ENCODE measurements at regions not wholly inside any gene's neighbourhood (a gene's known extent, or its start where the extent isn't known, plus 50 kb on each side); places are given as distances from the start of the nearest gene placed in this dataset.

DNA sequence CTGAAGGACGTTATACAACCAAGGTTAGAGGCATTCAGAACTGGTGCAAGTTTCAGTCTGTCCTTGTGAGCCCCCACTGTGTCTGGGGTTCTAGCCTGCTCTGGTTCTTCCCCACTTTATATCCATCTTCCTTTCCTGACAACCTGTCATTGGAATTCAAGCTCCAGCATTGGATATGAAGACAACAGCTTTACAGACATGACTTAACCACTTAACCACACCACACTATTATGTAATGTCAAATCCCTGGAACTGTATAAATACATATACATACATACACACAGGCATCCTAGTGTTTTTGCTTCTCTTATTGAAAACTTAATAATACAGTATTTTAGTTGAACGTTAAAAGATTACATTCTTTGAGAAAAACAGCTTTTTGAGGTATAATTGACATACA is 217.9 kb upstream of the SGK1 start:
- Mint-ChIP-seq H3K36me3 (no peaks in the 10 kb centered on the region), H3K4me3 (no peak overlapping the region), H3K9me3 (no peaks in the 10 kb centered on the region), H3K4me1 (peaks cover 8 to 14% (median 10%) of the 10 kb centered on the region in 3 donors), H3K27me3 (peaks cover 3 to 5% of the 10 kb centered on the region in 2 donors), H3K27ac (no peak overlapping the region)
- CTCF ChIA-PET: no interaction called here
- Histone ChIP-seq H3K36me3 (ENCODE audit: insufficient read depth, low read length) (no peaks in the 10 kb centered on the region), H3K27ac (ENCODE audit: low read depth, low read length) (no peak overlapping the region), H3K27me3 (ENCODE audit: insufficient read depth, low read length, poor library complexity, severe bottlenecking) (no peaks in the 10 kb centered on the region), H3K4me3 (ENCODE audit: low read length) (no peak overlapping the region), H3K9me3 (ENCODE audit: low read length) (no peaks in the 10 kb centered on the region), H3K4me1 (ENCODE audit: insufficient read depth, low read length) (peaks cover 18% of the 10 kb centered on the region)
- POLR2A ChIA-PET: no interaction called here
- no peak for DNase-seq

DNA sequence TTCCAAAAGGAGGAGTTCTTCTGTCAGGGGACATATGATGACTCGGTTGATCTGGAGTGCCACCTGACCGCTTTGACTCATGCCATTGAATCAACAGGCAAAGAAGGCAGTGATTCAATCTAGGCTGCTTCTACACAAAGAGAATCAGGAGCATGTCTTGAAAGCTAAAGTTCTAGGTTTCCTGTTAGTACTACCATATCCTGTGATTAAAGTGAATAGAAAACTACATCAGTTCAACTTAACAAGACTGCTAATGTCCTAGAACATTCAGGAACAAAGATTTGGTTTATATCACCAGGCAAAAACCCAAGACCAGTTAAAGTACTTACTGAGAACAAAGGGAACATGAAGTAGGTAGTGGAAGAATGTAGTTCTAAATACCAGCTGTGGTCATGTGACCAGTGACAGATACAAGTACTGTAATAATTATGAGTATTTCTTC is 216.8 kb upstream of the SGK1 start:
- Mint-ChIP-seq H3K9me3 (no peaks in the 10 kb centered on the region), H3K36me3 (peaks cover 0 to 3% (median 0%) of the 10 kb centered on the region in 3 donors), H3K27ac (no peak overlapping the region), H3K27me3 (peaks cover 0 to under 1% of the 10 kb centered on the region in 2 donors), H3K4me1 (peaks cover 6 to 11% (median 8%) of the 10 kb centered on the region in 3 donors), H3K4me3 (no peak overlapping the region)
- Histone ChIP-seq H3K4me1 (ENCODE audit: insufficient read depth, low read length) (peaks cover 17% of the 10 kb centered on the region), H3K27me3 (ENCODE audit: insufficient read depth, low read length, poor library complexity, severe bottlenecking) (no peaks in the 10 kb centered on the region), H3K36me3 (ENCODE audit: insufficient read depth, low read length) (no peaks in the 10 kb centered on the region), H3K4me3 (ENCODE audit: low read length) (no peak overlapping the region), H3K9me3 (ENCODE audit: low read length) (no peaks in the 10 kb centered on the region), H3K27ac (ENCODE audit: low read depth, low read length) (no peak overlapping the region)
- CTCF ChIA-PET: no interaction called here
- POLR2A ChIA-PET: no interaction called here
- no peak for DNase-seq

DNA sequence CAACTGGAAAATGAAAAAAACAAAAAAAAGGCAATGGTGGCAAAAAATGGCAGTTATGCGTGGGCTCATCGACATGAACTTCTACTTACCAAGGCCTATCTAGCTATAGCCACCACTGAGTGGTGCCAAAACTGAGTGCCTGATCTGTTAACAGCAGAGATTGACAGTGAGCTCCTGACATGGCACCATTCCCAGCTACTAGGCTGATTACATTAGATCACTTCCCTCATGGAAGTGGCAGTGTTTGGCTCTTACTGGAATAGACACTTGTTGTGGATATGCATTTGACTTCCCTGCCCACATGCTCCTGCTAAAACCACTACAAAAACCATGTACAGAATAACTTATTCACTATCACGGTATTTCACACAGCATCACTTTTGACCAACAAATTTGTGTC is 216.1 kb upstream of the SGK1 start:
- peaks cover 1 to 4% of the 10 kb centered on the region in 2 donors for H3K27me3 Mint-ChIP-seq
- H3K9me3 ChIP-seq (ENCODE audit: low read length): no peaks in the 10 kb centered on the region
- H3K4me3 Mint-ChIP-seq: no peak overlapping the region
- no peaks in the 10 kb centered on the region for H3K27me3 ChIP-seq (ENCODE audit: insufficient read depth, low read length, poor library complexity, severe bottlenecking)
- DNase-seq: no peak
- CTCF ChIA-PET: interaction anchor here (1.6 kb wide), 1 partner anchor 37 kb away, joined by 3 read pairs; no protein-coding TSS in a partner anchor
- peaks cover 0 to 3% (median 0%) of the 10 kb centered on the region in 3 donors for H3K36me3 Mint-ChIP-seq
- no peaks in the 10 kb centered on the region for H3K36me3 ChIP-seq (ENCODE audit: insufficient read depth, low read length)
- peaks cover 10 to 15% (median 11%) of the 10 kb centered on the region in 3 donors for H3K4me1 Mint-ChIP-seq
- H3K4me3 ChIP-seq (ENCODE audit: low read length): no peak overlapping the region
- no peaks in the 10 kb centered on the region for H3K9me3 Mint-ChIP-seq
- POLR2A ChIA-PET: no interaction called here
- H3K27ac Mint-ChIP-seq: no peak overlapping the region
- H3K27ac ChIP-seq (ENCODE audit: low read depth, low read length): no peak overlapping the region
- H3K4me1 ChIP-seq (ENCODE audit: insufficient read depth, low read length): peaks cover 19% of the 10 kb centered on the region

DNA sequence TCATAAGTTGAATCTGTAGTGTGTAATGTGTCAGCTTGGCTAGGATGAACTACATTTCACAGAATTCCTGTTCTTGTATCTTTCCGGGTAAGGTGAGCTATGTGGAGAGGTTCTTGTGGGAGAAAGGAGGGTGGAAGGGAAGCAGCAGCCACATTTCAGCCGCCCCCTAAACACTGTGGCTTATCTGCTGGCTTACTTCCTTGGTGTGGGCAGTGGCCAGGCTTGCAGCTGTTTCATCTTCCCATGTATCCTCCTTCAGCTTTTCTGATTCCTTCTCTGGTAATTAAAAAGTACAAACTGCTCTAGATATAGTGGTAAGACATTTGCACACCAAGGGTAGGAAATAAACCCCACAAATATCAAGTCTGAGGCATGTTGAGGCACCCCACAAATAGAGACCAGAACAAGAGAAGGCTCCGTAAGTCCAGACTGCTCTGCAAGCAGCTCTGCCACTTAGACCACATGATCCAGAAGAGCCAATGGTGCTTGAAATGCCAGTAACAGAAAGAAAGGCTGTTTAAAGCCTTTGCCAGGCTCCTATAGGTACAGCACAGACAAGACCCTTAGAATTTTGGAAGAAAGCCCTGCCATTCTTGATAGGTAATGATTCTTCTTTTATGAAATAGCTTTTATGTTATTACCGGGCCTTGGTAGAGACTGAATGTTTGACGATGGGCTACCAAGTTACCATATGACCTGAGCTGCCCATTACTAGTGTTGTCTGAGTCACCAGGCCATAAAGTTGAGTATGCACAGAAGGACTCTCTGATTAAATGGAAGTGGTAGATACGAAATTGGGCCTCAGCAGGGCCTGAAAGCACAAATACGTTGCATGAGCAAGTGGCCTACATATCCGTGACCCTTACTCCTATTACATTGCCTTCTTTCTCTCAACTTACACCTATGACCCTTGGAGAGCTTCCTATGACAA is 215.0 kb upstream of the SGK1 start:
- DNase-seq: no peak
- H3K36me3 ChIP-seq (ENCODE audit: insufficient read depth, low read length): no peaks in the 10 kb centered on the region
- no peaks in the 10 kb centered on the region for H3K9me3 Mint-ChIP-seq
- ChIA-PET POLR2A (no interaction called here), CTCF (interaction anchor here (1.6 kb wide), 1 partner anchor 38 kb away, joined by 3 read pairs; no protein-coding TSS in a partner anchor)
- peaks cover 19% of the 10 kb centered on the region for H3K4me1 ChIP-seq (ENCODE audit: insufficient read depth, low read length)
- no peak overlapping the region for H3K4me3 Mint-ChIP-seq
- no peak overlapping the region for H3K27ac Mint-ChIP-seq
- peaks cover 1 to 4% of the 10 kb centered on the region in 2 donors for H3K27me3 Mint-ChIP-seq
- no peak overlapping the region for H3K4me3 ChIP-seq (ENCODE audit: low read length)
- peaks cover 10 to 15% (median 11%) of the 10 kb centered on the region in 3 donors for H3K4me1 Mint-ChIP-seq
- no peaks in the 10 kb centered on the region for H3K9me3 ChIP-seq (ENCODE audit: low read length)
- H3K27me3 ChIP-seq (ENCODE audit: insufficient read depth, low read length, poor library complexity, severe bottlenecking): no peaks in the 10 kb centered on the region
- H3K27ac ChIP-seq (ENCODE audit: low read depth, low read length): no peak overlapping the region
- peaks cover 0 to 3% (median 0%) of the 10 kb centered on the region in 3 donors for H3K36me3 Mint-ChIP-seq

DNA sequence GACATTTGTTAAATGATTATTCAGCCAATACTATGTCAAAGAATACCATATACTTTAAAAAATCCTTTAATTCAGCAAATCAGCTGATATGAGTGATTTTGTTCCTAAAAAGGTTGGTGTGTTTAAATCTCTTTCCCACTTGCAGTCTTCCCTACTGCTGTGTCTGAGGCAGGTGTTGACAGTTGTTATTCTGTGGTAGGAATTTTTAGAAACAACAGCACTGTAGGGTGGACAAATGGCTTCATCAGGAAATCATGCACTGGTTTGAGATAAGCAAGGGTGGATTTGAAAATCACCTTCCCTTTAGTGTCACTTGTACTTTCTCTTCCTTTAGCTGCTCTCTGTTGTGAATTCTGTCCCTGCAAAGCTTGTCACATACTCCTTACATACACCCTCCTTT is 213.7 kb upstream of the SGK1 start:
- H3K4me1 ChIP-seq (ENCODE audit: insufficient read depth, low read length): peaks cover 19% of the 10 kb centered on the region
- H3K4me1 Mint-ChIP-seq: peaks cover 10 to 15% (median 11%) of the 10 kb centered on the region in 3 donors
- POLR2A ChIA-PET: no interaction called here
- H3K36me3 Mint-ChIP-seq: peaks cover 0 to 3% (median 0%) of the 10 kb centered on the region in 3 donors
- H3K27me3 Mint-ChIP-seq: peaks cover 1 to 9% of the 10 kb centered on the region in 2 donors
- H3K9me3 Mint-ChIP-seq: no peaks in the 10 kb centered on the region
- CTCF ChIA-PET: no interaction called here
- H3K9me3 ChIP-seq (ENCODE audit: low read length): no peaks in the 10 kb centered on the region
- no peak overlapping the region for H3K27ac ChIP-seq (ENCODE audit: low read depth, low read length)
- no peak overlapping the region for H3K4me3 ChIP-seq (ENCODE audit: low read length)
- no peak overlapping the region for H3K4me3 Mint-ChIP-seq
- H3K27me3 ChIP-seq (ENCODE audit: insufficient read depth, low read length, poor library complexity, severe bottlenecking): no peaks in the 10 kb centered on the region
- DNase-seq: no peak
- no peak overlapping the region for H3K27ac Mint-ChIP-seq
- H3K36me3 ChIP-seq (ENCODE audit: insufficient read depth, low read length): no peaks in the 10 kb centered on the region

DNA sequence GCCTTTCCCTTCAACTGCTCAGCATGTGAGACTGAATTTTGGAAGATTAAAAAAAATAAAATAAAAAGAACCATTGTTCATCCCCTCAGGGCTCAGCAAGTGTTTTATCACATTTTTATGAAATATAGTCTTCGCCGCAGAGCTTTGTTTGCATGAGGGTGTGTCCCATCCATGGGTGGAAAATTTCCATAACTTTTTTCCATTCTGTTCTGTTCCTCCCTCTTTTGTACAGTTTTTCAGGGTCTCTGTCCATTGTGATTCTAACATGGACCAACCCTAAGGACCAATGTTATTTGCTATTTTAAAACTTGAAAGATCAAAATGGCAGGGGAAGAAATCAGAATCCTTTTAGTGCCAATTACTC is 213.3 kb upstream of the SGK1 start:
- H3K27me3 Mint-ChIP-seq: peaks cover 1 to 9% of the 10 kb centered on the region in 2 donors
- no peak overlapping the region for H3K27ac Mint-ChIP-seq
- ChIA-PET POLR2A (no interaction called here), CTCF (no interaction called here)
- Histone ChIP-seq H3K27ac (ENCODE audit: low read depth, low read length) (no peak overlapping the region), H3K36me3 (ENCODE audit: insufficient read depth, low read length) (no peaks in the 10 kb centered on the region), H3K4me3 (ENCODE audit: low read length) (no peak overlapping the region), H3K4me1 (ENCODE audit: insufficient read depth, low read length) (peaks cover 19% of the 10 kb centered on the region), H3K9me3 (ENCODE audit: low read length) (no peaks in the 10 kb centered on the region), H3K27me3 (ENCODE audit: insufficient read depth, low read length, poor library complexity, severe bottlenecking) (no peaks in the 10 kb centered on the region)
- peaks cover 0 to 3% (median 0%) of the 10 kb centered on the region in 3 donors for H3K36me3 Mint-ChIP-seq
- DNase-seq: no peak
- no peaks in the 10 kb centered on the region for H3K9me3 Mint-ChIP-seq
- no peak overlapping the region for H3K4me3 Mint-ChIP-seq
- peaks cover 10 to 15% (median 11%) of the 10 kb centered on the region in 3 donors for H3K4me1 Mint-ChIP-seq

DNA sequence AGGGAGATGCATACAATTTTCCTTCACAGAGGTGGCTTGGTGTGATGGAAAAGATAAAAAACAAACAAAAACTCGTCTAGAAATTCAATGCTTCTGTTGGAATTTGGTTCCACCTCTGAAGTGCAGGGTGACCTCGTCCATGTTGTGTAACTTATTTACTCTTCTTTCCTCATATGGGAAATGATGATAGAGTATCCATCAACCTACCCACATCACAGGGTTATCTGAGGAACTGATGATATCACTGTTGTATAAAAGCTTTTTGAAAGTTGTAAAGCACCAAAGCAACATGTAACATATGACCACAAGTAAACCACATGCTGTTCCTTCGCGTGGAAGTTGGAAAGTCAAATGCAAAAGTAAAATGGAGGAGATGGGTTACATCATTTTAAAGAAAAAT is 212.0 kb upstream of the SGK1 start:
- Mint-ChIP-seq H3K27me3 (peaks cover 1 to 9% of the 10 kb centered on the region in 2 donors), H3K9me3 (no peaks in the 10 kb centered on the region), H3K4me1 (peaks cover 10 to 15% (median 11%) of the 10 kb centered on the region in 3 donors), H3K36me3 (peaks cover 0 to 3% (median 0%) of the 10 kb centered on the region in 3 donors), H3K4me3 (no peak overlapping the region), H3K27ac (peak overlapping the region in 2 of 8 donors; percentile 52 to 62)
- no peaks in the 10 kb centered on the region for H3K9me3 ChIP-seq (ENCODE audit: low read length)
- H3K4me1 ChIP-seq (ENCODE audit: insufficient read depth, low read length): peaks cover 19% of the 10 kb centered on the region
- H3K27me3 ChIP-seq (ENCODE audit: insufficient read depth, low read length, poor library complexity, severe bottlenecking): no peaks in the 10 kb centered on the region
- POLR2A ChIA-PET: interaction anchor here (0.6 kb wide), 1 partner anchor 284 kb away, joined by 6 read pairs; no protein-coding TSS in a partner anchor
- DNase-seq: peak in 2 of 5 donors; percentile 28 to 71
- no peak overlapping the region for H3K4me3 ChIP-seq (ENCODE audit: low read length)
- CTCF ChIA-PET: no interaction called here
- H3K27ac ChIP-seq (ENCODE audit: low read depth, low read length): no peak overlapping the region
- no peaks in the 10 kb centered on the region for H3K36me3 ChIP-seq (ENCODE audit: insufficient read depth, low read length)

DNA sequence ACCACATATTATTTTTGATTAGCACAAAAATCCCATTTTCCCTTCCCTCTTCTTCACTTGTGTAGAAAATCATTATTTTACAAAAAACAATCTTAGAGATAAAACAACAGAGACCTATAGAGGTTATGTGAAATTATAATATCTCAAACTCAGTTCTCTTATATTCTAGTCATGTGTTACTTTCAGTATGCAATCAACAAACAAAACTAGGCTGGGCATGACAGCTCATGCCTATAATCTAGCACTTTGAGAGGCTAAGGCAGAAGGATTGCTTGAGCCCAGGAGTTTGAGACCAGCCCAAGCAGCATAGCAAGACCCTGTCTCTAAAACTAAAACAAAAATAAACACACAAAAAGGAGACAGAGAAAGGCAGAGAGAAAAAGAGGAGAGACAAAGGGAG is 211.4 kb upstream of the SGK1 start:
- Mint-ChIP-seq H3K27ac (peak overlapping the region in 2 of 8 donors; percentile 38 to 52), H3K27me3 (peaks cover 1 to 9% of the 10 kb centered on the region in 2 donors), H3K4me3 (no peak overlapping the region), H3K4me1 (peaks cover 7 to 10% (median 10%) of the 10 kb centered on the region in 3 donors), H3K36me3 (peaks cover 0 to 3% (median 0%) of the 10 kb centered on the region in 3 donors), H3K9me3 (no peaks in the 10 kb centered on the region)
- no peaks in the 10 kb centered on the region for H3K9me3 ChIP-seq (ENCODE audit: low read length)
- peaks cover 15% of the 10 kb centered on the region for H3K4me1 ChIP-seq (ENCODE audit: insufficient read depth, low read length)
- H3K27ac ChIP-seq (ENCODE audit: low read depth, low read length): no peak overlapping the region
- no peak for DNase-seq
- H3K36me3 ChIP-seq (ENCODE audit: insufficient read depth, low read length): no peaks in the 10 kb centered on the region
- H3K27me3 ChIP-seq (ENCODE audit: insufficient read depth, low read length, poor library complexity, severe bottlenecking): no peaks in the 10 kb centered on the region
- CTCF ChIA-PET: no interaction called here
- POLR2A ChIA-PET: no interaction called here
- H3K4me3 ChIP-seq (ENCODE audit: low read length): no peak overlapping the region
